ENCODE measurements at regions not wholly inside any gene's neighbourhood (a gene's known extent, or its start where the extent isn't known, plus 50 kb on each side); places are given as distances from the start of the nearest gene placed in this dataset.
A peak's percentile ranks its signal among the peaks of the same experiment; 100 is the strongest.

DNA sequence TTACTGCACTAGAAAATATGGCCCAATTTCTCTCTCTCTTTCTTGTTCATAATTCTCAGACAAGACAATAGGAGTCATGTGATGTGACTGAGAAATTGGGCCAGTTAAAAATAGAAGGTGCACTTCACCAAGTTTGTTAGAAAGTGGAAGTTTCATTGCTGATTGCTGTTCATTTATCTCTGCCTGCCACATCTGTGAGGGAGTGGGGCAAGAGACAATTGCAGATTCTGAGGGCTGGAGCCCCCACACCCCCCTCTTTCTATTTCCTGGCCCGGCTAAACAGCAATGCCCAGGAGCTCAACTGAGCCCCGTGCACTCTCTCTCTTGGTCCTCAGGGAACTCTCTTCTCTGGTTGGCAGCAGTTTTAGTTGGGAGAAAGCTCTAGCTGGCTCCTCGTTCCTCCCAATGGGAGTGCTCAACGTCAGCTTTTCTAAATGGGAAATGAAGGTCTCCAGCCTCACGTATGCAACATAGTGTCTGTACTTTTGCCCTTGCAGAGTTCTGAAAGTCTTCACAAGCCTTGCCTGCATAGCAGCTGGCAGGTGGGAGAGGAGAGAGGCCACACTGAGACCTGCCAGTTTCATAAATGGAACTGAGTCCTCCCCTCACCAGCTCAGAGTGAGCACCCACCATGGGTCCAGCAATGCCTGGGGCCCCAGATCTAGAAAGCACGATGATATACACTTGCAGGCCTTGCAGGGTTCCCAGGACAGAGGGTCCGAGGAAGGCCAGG is 115.7 kb downstream of the MYCN start:
- Histone ChIP-seq H3K79me2 (ENCODE audit: control insufficient read depth in 1 of 2, insufficient read depth in 2 of 2, low read length in 2 of 2) (no peaks in the 10 kb centered on the region), H4K91ac (replicated peaks; ENCODE audit: insufficient read length, low read length) (peak overlapping the region; percentile 49), H3K14ac (ENCODE audit: insufficient read length) (no peak overlapping the region), H4K8ac (ENCODE audit: extremely low read depth, insufficient read depth, low read length) (no peak overlapping the region), H3K27ac (ENCODE audit: low read depth, low read length) (no peak overlapping the region), H3K79me1 (ENCODE audit: low read depth, low read length) (no peaks in the 10 kb centered on the region), H3K56ac (replicated peaks; ENCODE audit: insufficient read length, low read depth, low read length) (no peak overlapping the region), H3K9me3 (ENCODE audit: insufficient read depth in 2 of 2, low read depth in 1 of 2, low read length in 1 of 2) (no peaks in the 10 kb centered on the region), H2AFZ (ENCODE audit: low read length) (0 out of 2 replicates have a peak overlapping the region, but pooled peaks have one; percentile 7), H3K4me3 (ENCODE audit: extremely low read depth in 1 of 4, insufficient read depth in 2 of 4, low read depth in 3 of 4, low read length in 4 of 4) (no peak overlapping the region), H2BK20ac (ENCODE audit: low read length) (peak overlapping the region; percentile 63; the same call in 1 of the 2 replicates), H2BK12ac (ENCODE audit: low read depth, low read length) (peak overlapping the region; percentile 30; the same call in 1 of the 2 replicates), H3K4ac (replicated peaks; ENCODE audit: insufficient read length, low read depth, low read length) (peak overlapping the region; percentile 54), H3K36me3 (ENCODE audit: control insufficient read depth in 2 of 4, insufficient read depth in 4 of 4, low read length in 3 of 4) (no peaks in the 10 kb centered on the region), H3K18ac (ENCODE audit: extremely low read depth, low read length) (no peak overlapping the region; the same call in 1 of the 2 replicates), H3K27me3 (replicated peaks in 1 of 4; ENCODE audit: control insufficient read depth in 3 of 4, extremely low read depth in 1 of 4, insufficient read depth in 3 of 4, low read length in 3 of 4) (no peaks in the 10 kb centered on the region; a peak in 1 of 7 replicates), H3K9ac (replicated peaks in 1 of 4; ENCODE audit: extremely low read depth in 1 of 4, low read depth in 3 of 4, low read length in 3 of 4) (no peak overlapping the region), H2BK15ac (ENCODE audit: low read length) (peak overlapping the region; percentile 34; the same call in 1 of the 2 replicates), H3K4me1 (replicated peaks in 1 of 4; ENCODE audit: control insufficient read depth in 3 of 4, insufficient read depth in 4 of 4, low read length in 3 of 4) (peaks cover 0 to 6% (median 2%) of the 10 kb centered on the region in 4 experiments; a peak in 2 of 7 replicates), H3K23ac (ENCODE audit: insufficient read length) (no peak overlapping the region), H4K20me1 (replicated peaks in 1 of 2; ENCODE audit: control insufficient read depth in 1 of 2, insufficient read depth in 2 of 2, low read length in 2 of 2) (no peaks in the 10 kb centered on the region), H3K23me2 (ENCODE audit: low read depth, low read length) (no peaks in the 10 kb centered on the region), H2AK5ac (ENCODE audit: low read depth, low read length) (no peak overlapping the region), H3K4me2 (ENCODE audit: insufficient read depth in 1 of 2, low read depth in 2 of 2, low read length in 2 of 2) (no peak overlapping the region), H2BK120ac (replicated peaks; ENCODE audit: low read depth, low read length) (peak overlapping the region; percentile 21), H4K5ac (ENCODE audit: insufficient read length, low read depth, low read length) (no peak overlapping the region), H2BK5ac (ENCODE audit: low read depth, low read length) (peak overlapping the region; percentile 40; the same call in 1 of the 2 replicates)
- POLR2A ChIA-PET (ENCODE audit: partially characterized antibody): no interaction called here
- FAIRE-seq (no peak), DNase-seq (ENCODE audit: low read depth in 1 of 2, low spot score in 2 of 2) (no peak)
- CTCF ChIA-PET (ENCODE audit: partially characterized antibody): interaction anchor here (0.7 to 1.1 kb wide), 6 partner anchors 10 to 1255 kb away, joined by 3 to 5 read pairs (median 3); no protein-coding TSS in a partner anchor
- 80% methylated on average over 7 of the region's 7 CpGs; no CpG with 5 or more reads in 1 of the 2 experiments for WGBS, 2 experiments (ENCODE audit: extremely low coverage in 1 of 2, insufficient coverage in 1 of 2, insufficient read length in 1 of 2, insufficient replicate concordance in 2 of 2, low coverage in 1 of 2, low lambda C conversion rate in 2 of 2, missing lambda C conversion rate in 1 of 2)
- no peak for TF ChIP-seq JUND (IDR thresholded peaks at IDR 0.05; ENCODE audit: low read length)
- TF ChIP-seq, protein P1, sequence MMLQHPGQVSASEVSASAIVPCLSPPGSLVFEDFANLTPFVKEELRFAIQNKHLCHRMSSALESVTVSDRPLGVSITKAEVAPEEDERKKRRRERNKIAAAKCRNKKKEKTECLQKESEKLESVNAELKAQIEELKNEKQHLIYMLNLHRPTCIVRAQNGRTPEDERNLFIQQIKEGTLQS (IDR thresholded peaks at IDR 0.05; ENCODE audit: insufficient read depth, low read depth, low read length): no peak
- TF ChIP-seq CBX5 (IDR thresholded peaks at IDR 0.05; ENCODE audit: low read depth, low read length): no peak
- no peak for TF ChIP-seq TCF12 (IDR thresholded peaks at IDR 0.05; ENCODE audit: low read depth, low read length)
- no peak for TF ChIP-seq SRF (IDR thresholded peaks at IDR 0.05; ENCODE audit: low read depth, low read length)
- TF ChIP-seq, protein P2, sequence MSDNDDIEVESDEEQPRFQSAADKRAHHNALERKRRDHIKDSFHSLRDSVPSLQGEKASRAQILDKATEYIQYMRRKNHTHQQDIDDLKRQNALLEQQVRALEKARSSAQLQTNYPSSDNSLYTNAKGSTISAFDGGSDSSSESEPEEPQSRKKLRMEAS (IDR thresholded peaks at IDR 0.05): no peak
- TF ChIP-seq BACH1 (IDR thresholded peaks at IDR 0.05; ENCODE audit: low read length): no peak
- TF ChIP-seq SUZ12 (IDR thresholded peaks at IDR 0.05; ENCODE audit: low read length): no peak
- no peak for TF ChIP-seq NRF1 (IDR thresholded peaks at IDR 0.05; ENCODE audit: low read depth, low read length)
- no peak for TF ChIP-seq CEBPB (IDR thresholded peaks at IDR 0.05; ENCODE audit: low read depth, low read length)
- TF ChIP-seq TBP (IDR thresholded peaks at IDR 0.05; ENCODE audit: low read depth, low read length): no peak
- no peak for TF ChIP-seq SIRT6 (IDR thresholded peaks at IDR 0.05; ENCODE audit: low read length)
- TF ChIP-seq POLR2A (IDR thresholded peaks at IDR 0.05; ENCODE audit: control extremely low read depth in 1 of 2, low read depth in 2 of 2, low read length in 2 of 2): no peak
- no peak for TF ChIP-seq GTF2F1 (IDR thresholded peaks at IDR 0.05; ENCODE audit: borderline replicate concordance, low read depth, low read length)

Measured in H1 (cell line).